Skin of body (tissue), 1 donor: ENCODE measurements at regions not wholly inside any gene's neighbourhood (a gene's known extent, or its start where the extent isn't known, plus 50 kb on each side); places are given as distances from the start of the nearest gene placed in this dataset.
"Not testable (repeated sequence)": the region's sequence is repeated elsewhere in the genome, so short reads cannot be mapped to it uniquely, and the experiment has no call there.

Experiments
- DNase-seq: peaks from one replicate; lab custom pipeline; 2025; lab: John Stamatoyannopoulos, UW

DNA sequence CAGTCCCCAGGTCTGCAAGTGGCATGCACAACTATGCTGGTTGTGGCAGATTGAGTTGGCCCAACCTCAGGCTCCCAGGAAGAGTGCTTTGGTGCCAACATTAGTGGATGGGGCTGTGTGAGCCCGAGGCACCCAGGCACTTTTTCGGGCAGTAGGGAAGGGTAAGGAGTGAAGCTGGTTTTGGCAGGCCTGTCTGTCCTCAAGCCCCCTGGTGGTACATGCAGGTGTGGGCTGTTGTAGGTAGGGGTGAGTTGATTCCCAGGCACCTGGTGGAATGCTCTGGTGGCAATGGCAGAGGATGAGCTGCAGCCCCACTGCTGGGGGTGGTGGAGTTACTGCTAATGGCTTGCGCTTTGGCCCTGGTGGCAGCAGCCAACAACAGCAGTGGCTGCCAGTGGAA, 723.7 kb upstream of the SLITRK1 start:
- DNase-seq = no peak

GRCh38 chr13:84591444-84591843, 709.2 kb upstream of the SLITRK1 start:
- DNase-seq = no peak

- DNase-seq = no peak
These were observed 708.4 kb upstream of the SLITRK1 start for GRCh38 chr13:84590663-84591062.

GRCh38 chr13:84588023-84588422, 705.7 kb upstream of the SLITRK1 start:
- no peak for DNase-seq

- DNase-seq = not testable (repeated sequence)
These were observed 697.6 kb upstream of the SLITRK1 start for GRCh38 chr13:84579901-84580300.

- no peak for DNase-seq
These were observed 692.6 kb upstream of the SLITRK1 start for GRCh38 chr13:84574851-84575250.

DNA sequence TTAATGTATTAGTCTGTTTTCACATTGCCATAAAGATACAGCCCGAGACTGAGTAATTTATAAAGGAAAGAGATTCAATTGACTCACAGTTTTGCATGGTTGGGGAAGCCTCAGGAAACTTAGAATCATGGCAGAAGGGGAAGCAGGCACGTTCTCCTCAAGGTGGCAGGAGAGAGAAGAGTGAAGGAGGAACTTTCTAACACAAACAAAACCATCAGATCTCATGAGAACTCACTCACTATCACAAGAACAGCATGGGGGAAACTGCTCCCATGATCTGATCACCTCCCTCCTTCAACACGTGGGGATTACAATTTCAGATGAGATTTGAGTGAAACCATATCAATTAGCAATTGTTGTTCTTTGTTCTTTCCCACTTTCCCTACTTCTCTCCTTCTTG, 689.0 kb upstream of the SLITRK1 start:
- DNase-seq = no peak

DNA sequence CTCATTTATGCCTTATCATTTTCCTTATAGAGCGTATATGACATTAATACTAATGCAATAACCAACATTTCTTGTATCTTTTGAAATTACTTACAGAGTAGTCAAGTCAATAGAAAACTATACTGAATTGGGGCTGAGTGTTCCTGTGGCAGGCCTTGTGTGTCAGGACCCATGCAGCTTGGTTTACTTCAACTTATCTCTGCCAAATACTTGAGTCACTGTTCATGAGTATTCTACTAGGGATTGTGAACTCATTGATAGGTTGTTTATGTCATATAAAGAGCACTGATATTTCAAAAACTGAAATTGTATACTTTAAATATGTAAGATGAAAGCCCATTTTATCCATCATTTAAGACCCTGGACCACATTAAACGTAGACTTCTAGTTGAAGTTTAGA, 688.6 kb upstream of the SLITRK1 start:
- no peak for DNase-seq

- DNase-seq = no peak
These were observed 687.1 kb upstream of the SLITRK1 start for GRCh38 chr13:84569366-84569765.

GRCh38 chr13:84567848-84568247, 685.6 kb upstream of the SLITRK1 start:
- DNase-seq = no peak

DNA sequence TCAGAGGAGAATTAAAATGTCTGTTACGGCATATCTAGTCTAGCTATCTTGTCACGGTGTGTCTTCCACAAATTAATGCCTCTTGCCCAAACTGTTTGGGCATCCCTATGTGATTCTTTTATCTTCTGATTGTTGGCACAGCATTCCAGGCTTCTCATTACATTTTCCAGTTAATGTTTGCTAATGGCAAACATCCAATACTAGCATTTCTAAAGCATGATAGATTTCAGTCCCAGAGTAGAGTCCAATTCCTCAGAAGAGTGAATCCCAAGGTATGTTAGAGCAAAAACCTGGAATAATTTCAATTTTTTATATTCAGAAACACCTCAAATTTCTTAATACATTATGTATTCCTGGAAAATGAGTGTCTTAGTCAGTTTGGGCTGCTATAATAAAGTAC, 684.5 kb upstream of the SLITRK1 start:
- no peak for DNase-seq

DNA sequence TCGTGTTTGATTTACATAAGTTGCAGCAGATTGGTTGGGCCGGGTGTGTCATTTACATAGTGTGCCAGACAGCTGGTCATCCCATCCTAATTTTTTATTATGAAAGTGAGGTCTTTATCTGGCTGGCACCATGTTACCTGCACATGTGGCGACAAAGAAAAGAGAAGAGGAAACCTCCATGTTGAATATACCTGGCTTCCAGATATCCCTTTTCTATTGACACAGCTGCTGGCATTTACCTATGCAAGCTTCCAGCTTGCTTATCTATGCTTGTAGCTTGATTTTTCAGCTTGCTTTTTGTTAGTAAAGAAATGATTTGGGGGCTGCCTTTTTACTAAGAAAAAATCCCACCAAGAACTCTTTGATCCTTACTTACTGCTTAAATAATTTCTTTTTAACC, 681.3 kb upstream of the SLITRK1 start:
- DNase-seq = no peak

GRCh38 chr13:84553227-84553626, 671.0 kb upstream of the SLITRK1 start:
- DNase-seq = no peak

- no peak for DNase-seq
These were observed 661.7 kb upstream of the SLITRK1 start for GRCh38 chr13:84543962-84544361.

GRCh38 chr13:84542348-84542747, 660.1 kb upstream of the SLITRK1 start:
- DNase-seq = no peak

GRCh38 chr13:84536906-84537305, 654.6 kb upstream of the SLITRK1 start:
- no peak for DNase-seq

DNA sequence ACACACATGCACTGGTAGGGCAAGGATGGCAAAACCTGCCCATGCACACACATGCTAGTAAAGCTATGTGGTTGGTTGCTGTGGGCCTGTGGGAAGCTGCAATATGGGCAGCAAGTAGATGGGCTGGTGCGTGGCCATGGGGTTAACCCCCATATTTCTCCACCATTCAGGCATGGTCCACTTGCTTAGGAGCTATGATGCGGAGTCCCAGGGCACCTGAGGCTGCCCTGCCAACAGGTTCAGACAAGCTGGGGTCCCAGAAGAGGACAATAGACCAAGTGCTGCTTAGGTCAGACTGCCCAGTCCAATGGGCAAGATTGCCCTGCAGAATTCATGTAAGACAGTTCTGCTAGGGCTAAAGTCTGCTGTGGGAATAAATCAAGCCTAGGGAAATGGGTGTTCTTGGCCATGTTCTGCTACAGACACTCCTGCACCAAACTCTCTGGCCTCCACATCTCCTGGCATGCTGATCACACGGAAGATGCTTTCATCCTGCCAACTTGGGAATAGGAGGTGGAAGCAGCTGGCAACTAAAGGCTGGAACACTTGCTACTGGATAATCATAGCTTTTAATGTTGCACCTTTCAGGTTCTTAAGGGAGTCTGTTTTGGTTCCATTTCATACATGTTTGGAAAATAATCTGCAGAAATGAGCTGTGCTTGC, 646.3 kb upstream of the SLITRK1 start:
- no peak for DNase-seq

GRCh38 chr13:84525865-84526264, 643.6 kb upstream of the SLITRK1 start:
- DNase-seq = no peak

DNA sequence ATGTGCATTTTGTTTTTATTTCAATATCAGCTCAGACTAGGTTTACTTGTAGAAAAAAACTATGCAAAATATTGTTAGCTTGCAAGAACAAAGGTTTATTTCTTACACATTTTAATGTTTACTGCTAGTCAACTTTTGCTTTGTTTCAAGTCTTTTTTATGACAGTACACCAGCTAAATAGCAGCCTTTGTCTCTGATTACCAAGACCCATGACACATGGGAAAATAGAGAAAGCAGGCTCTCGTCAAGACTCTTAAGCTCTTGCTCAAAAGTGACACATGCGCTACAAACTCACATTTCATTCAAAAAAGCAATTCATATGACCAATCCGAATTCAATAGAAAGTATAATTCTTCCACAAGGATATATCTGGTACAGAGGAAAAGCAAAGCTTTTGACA, 642.3 kb upstream of the SLITRK1 start:
- no peak for DNase-seq

DNA sequence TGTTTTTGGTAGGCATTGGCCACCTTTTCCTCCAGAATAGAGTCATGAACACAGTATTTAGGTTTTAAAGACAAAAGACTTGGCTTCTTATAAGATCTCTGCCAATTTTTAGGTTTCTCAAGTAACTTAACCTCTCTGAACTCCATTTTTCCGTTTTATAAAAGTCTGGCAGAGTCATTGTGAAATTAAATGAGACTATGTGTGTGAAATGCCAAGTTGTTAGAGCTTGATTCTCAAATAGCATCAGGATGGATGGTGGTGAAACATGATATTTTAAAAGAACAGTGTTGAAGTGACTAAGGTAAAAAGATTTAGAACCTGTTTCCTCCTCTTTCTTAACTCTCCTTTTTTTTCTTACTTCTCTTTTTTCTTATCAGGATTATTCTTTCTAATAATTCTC, 617.7 kb upstream of the SLITRK1 start:
- DNase-seq = no peak

DNA sequence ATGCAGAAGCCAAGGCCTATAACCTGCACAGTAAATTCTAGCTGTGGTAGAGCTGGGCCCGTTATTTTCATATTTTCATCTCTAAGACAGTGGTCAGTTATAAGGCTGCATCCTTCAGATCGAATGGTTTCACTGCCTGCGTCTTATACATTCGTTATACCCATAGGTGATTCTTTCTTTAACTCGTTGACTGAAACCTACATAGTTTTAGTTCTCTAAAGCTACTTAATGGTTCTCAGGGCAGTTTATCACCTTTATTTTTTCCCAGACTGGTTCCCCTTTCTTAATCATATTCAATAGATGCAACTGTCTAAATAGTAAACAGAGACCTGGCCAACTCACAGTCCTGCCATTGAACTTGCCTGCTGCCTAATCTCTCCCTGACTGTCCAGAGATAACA, 615.3 kb upstream of the SLITRK1 start:
- no peak for DNase-seq

- DNase-seq = no peak
These were observed 609.7 kb upstream of the SLITRK1 start for GRCh38 chr13:84491952-84492351.

GRCh38 chr13:84487752-84488151, 605.5 kb upstream of the SLITRK1 start:
- DNase-seq = no peak

DNA sequence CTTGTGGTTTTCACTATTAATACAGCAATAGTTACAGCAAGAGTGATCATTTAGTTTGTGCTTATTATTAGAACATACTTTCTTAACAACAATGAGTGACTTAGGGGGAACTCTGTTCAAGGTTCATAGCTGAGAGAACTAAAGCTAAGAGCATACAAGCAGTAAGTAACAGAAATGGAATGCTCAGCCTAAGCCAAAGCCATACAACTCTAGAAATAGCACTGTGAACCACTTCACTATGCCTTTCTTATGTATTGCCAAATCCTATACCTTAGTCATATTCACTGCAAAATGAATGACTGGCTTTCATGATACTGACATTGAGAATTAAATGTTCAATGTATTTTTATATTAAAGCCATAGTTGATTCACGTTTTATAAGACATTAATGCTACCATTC, 599.7 kb upstream of the SLITRK1 start:
- no peak for DNase-seq
